Hepatocyte (in vitro differentiated cells): ENCODE measurements at regions not wholly inside any gene's neighbourhood (a gene's known extent, or its start where the extent isn't known, plus 50 kb on each side); places are given as distances from the start of the nearest gene placed in this dataset.

Experiments used
- DNase-seq: peaks from one replicate; pipeline ENCODE4 v3.0.0-alpha.2; 2016; ENCODE audit warnings: low spot score
- H2AFZ ChIP-seq: fragments of 200-600 bp; sonication (generic); 2 replicates; pipeline ENCODE4 v1.6.0; 2016; ENCODE audit warnings: antibody characterized with exemption, mild to moderate bottlenecking
- H3K27ac ChIP-seq: fragments of 200-600 bp; sonication (generic); 2 replicates; pipeline ENCODE4 v1.5.1; 2016; ENCODE audit warnings: mild to moderate bottlenecking
- H3K27me3 ChIP-seq: fragments of 200-600 bp; sonication (generic); 2 replicates; pipeline ENCODE4 v1.6.1; 2016
- H3K36me3 ChIP-seq: fragments of 200-600 bp; sonication (generic); replicated peaks from 2 replicates; pipeline ENCODE4 v1.5.1; 2016; ENCODE audit warnings: low read depth; ENCODE audit not compliant: insufficient read depth
- H3K4me1 ChIP-seq: fragments of 200-600 bp; sonication (generic); 2 replicates; pipeline ENCODE4 v1.5.1; 2016; ENCODE audit warnings: mild to moderate bottlenecking, moderate library complexity; ENCODE audit not compliant: insufficient read depth
- H3K4me2 ChIP-seq: fragments of 200-600 bp; sonication (generic); 2 replicates; pipeline ENCODE4 v1.6.0; 2016
- H3K4me3 ChIP-seq: fragments of 200-600 bp; sonication (generic); 2 replicates; pipeline ENCODE4 v1.5.1; 2016; ENCODE audit warnings: mild to moderate bottlenecking
- H3K79me2 ChIP-seq: fragments of 200-600 bp; sonication (generic); 2 replicates; pipeline ENCODE4 v1.6.0; 2017; ENCODE audit warnings: mild to moderate bottlenecking
- H3K9me2 ChIP-seq: fragments of 200-600 bp; sonication (generic); replicated peaks from 2 replicates; pipeline ENCODE4 v1.6.0; 2017; ENCODE audit warnings: mild to moderate bottlenecking; ENCODE audit not compliant: insufficient read depth
- H3K9me3 ChIP-seq: fragments of 200-600 bp; sonication (generic); 2 replicates; pipeline ENCODE4 v1.5.1; 2016; ENCODE audit warnings: low read depth, mild to moderate bottlenecking
- H4K20me1 ChIP-seq: fragments of 200-600 bp; sonication (generic); 2 replicates; pipeline ENCODE4 v1.6.0; 2016; ENCODE audit warnings: mild to moderate bottlenecking; ENCODE audit not compliant: insufficient read depth, poor library complexity, severe bottlenecking
- EZH2 ChIP-seq: fragments of 200-600 bp; sonication (generic); IDR thresholded peaks from 2 replicates; pipeline ENCODE4 v1.6.1; 2016; ENCODE audit warnings: antibody characterized with exemption, mild to moderate bottlenecking, borderline replicate concordance
- EZH2phosphoT487 ChIP-seq: fragments of 200-600 bp; sonication (generic); IDR thresholded peaks from one replicate; pipeline ENCODE4 v1.6.1; 2018; ENCODE audit warnings: antibody characterized with exemption, mild to moderate bottlenecking, low read depth, moderate library complexity; ENCODE audit not compliant: unreplicated experiment, severe bottlenecking
- WGBS: methylation state at CpG from one replicate; pipeline ENCODE4 v1.1.6; 2016; ENCODE audit warnings: low lambda C conversion rate; ENCODE audit errors: missing lambda C conversion rate; 5-methylcytosine and 5-hydroxymethylcytosine counted together
- TF ChIP-seq, protein P1 (sequence below): fragments of 200-600 bp; sonication (generic); IDR thresholded peaks from 2 replicates; pipeline ENCODE4 v1.5.1; 2016; ENCODE audit warnings: antibody characterized with exemption, mild to moderate bottlenecking; ENCODE audit not compliant: poor library complexity

DNA sequence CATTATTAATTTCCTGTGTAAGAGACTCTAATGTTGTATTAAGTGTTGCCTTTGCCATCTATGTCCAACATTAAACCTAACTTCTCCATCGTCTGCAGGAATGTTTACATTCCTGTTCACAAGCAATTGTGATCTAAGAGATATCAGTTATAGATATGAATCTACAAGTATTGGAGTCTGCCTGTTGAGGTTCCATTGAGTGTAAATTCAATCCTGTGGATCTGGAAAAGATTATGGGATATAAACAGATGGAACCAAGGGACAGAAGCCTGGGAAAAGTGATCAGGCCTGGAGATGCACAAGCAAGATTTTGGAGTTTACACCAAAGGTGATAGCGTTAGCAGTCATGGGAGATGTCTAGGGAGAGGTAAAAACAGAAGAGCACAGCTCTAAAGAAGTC lies 135.5 kb downstream of the LSMEM1 start:
- TF ChIP-seq EZH2phosphoT487: no peak
- TF ChIP-seq, protein P1, sequence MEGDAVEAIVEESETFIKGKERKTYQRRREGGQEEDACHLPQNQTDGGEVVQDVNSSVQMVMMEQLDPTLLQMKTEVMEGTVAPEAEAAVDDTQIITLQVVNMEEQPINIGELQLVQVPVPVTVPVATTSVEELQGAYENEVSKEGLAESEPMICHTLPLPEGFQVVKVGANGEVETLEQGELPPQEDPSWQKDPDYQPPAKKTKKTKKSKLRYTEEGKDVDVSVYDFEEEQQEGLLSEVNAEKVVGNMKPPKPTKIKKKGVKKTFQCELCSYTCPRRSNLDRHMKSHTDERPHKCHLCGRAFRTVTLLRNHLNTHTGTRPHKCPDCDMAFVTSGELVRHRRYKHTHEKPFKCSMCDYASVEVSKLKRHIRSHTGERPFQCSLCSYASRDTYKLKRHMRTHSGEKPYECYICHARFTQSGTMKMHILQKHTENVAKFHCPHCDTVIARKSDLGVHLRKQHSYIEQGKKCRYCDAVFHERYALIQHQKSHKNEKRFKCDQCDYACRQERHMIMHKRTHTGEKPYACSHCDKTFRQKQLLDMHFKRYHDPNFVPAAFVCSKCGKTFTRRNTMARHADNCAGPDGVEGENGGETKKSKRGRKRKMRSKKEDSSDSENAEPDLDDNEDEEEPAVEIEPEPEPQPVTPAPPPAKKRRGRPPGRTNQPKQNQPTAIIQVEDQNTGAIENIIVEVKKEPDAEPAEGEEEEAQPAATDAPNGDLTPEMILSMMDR: no peak
- TF ChIP-seq EZH2: no peak
- 58% methylated on average over 2 of the region's 2 CpGs for WGBS
- Histone ChIP-seq H3K27me3 (no peaks in the 10 kb centered on the region), H3K4me3 (no peak overlapping the region), H3K4me2 (no peak overlapping the region), H2AFZ (no peak overlapping the region), H3K9me2 (no peaks in the 10 kb centered on the region), H3K27ac (no peak overlapping the region), H4K20me1 (no peaks in the 10 kb centered on the region), H3K36me3 (no peaks in the 10 kb centered on the region), H3K9me3 (no peaks in the 10 kb centered on the region), H3K79me2 (no peaks in the 10 kb centered on the region), H3K4me1 (no peaks in the 10 kb centered on the region)
- DNase-seq: no peak

DNA sequence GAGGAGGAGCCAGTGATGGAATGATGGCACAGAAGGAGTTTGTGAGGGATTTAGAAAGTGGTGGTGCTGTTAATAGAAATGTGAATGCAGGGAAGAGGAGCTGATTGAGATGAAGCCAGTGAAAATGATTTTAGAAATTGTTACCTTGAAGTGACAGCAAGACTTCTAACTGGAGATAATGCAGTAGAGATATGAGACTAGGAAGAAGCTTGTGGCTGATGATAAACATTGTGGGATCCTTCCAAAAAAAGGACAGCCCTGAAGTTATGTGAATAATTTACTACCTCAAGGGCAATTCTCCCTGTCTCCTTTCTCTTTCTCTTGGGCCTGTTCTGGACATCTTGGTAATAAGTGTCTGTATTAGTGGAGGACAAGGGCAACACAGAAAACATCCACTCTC lies 138.6 kb downstream of the LSMEM1 start:
- Histone ChIP-seq H3K27me3 (no peaks in the 10 kb centered on the region), H3K4me2 (no peak overlapping the region), H3K9me3 (no peaks in the 10 kb centered on the region), H3K27ac (no peak overlapping the region), H4K20me1 (no peaks in the 10 kb centered on the region), H3K4me1 (no peaks in the 10 kb centered on the region), H3K36me3 (no peaks in the 10 kb centered on the region), H3K79me2 (no peaks in the 10 kb centered on the region), H3K9me2 (no peaks in the 10 kb centered on the region), H2AFZ (no peak overlapping the region), H3K4me3 (no peak overlapping the region)
- TF ChIP-seq EZH2phosphoT487 (no peak), EZH2 (no peak)
- TF ChIP-seq, protein P1: no peak
- DNase-seq: no peak

DNA sequence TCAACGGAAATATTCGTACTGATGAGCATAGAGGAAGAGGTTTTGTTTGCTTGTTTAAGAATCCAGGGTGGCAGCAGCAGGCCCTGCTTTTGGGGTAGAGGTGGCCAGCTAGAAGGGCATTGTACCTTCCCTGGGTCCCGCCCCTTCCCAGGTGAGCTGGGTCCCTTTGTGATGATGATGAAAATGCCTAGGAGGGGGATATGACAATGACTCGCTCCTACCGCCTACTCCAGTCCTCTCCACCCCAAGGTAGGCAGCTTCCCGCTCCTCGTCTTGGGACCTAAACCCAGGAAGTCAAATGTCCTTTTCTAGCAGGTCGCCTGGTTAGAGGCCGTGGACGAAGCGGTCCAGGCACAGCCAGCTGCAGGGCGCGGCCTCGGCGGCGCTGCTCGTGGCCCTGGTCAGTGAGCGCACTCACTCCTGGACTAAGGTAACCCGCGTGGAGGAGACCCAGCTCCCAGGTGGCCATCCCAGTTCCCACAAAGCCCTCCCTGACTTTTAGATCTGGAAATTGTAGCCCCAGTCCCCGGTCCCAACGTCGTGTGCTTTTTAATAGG lies 141.4 kb downstream of the LSMEM1 start:
- Histone ChIP-seq H3K36me3 (no peaks in the 10 kb centered on the region), H4K20me1 (no peaks in the 10 kb centered on the region), H2AFZ (no peak overlapping the region), H3K4me1 (no peaks in the 10 kb centered on the region), H3K27ac (no peak overlapping the region), H3K9me2 (no peaks in the 10 kb centered on the region), H3K9me3 (no peaks in the 10 kb centered on the region), H3K4me3 (no peak overlapping the region), H3K4me2 (no peak overlapping the region), H3K79me2 (no peaks in the 10 kb centered on the region), H3K27me3 (no peaks in the 10 kb centered on the region)
- WGBS: 92% methylated on average over 23 of the region's 23 CpGs
- TF ChIP-seq EZH2phosphoT487 (no peak), EZH2 (no peak)
- TF ChIP-seq, protein P1: no peak
- DNase-seq: no peak

DNA sequence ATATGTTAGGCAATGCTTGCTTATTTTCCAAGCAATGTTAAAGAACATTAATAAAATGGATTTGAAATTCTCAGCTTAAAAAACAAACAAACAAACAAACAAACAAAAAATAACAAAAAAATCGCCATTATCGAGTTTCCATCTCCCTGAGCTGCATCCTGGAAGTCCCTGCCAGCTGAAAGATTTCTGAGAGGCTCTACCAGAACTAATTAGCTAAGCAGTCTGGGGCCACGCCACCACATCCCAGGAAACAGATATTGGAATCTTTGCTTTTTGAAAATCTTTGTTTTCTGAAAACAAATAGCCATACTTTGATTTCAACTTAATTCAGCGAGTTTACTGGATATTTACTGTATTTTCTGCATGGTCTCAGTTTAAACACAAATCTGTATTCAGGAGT lies 143.6 kb downstream of the LSMEM1 start:
- Histone ChIP-seq H4K20me1 (no peaks in the 10 kb centered on the region), H3K79me2 (no peaks in the 10 kb centered on the region), H3K4me3 (no peak overlapping the region), H3K4me2 (no peak overlapping the region), H2AFZ (no peak overlapping the region), H3K4me1 (no peaks in the 10 kb centered on the region), H3K27ac (no peak overlapping the region), H3K9me3 (no peaks in the 10 kb centered on the region), H3K9me2 (no peaks in the 10 kb centered on the region), H3K27me3 (no peaks in the 10 kb centered on the region), H3K36me3 (no peaks in the 10 kb centered on the region)
- 86% methylated on average over 4 of the region's 4 CpGs for WGBS
- DNase-seq: no peak
- TF ChIP-seq EZH2: no peak
- TF ChIP-seq, protein P1: no peak
- no peak for TF ChIP-seq EZH2phosphoT487
